Activated naive CD8-positive, alpha-beta T cell treated with anti-CD3 and anti-CD28 coated beads, Interleukin-2, amount 50 U/mL, for 16 hours (primary cell): ENCODE measurements at regions not wholly inside any gene's neighbourhood (a gene's known extent, or its start where the extent isn't known, plus 50 kb on each side); places are given as distances from the start of the nearest gene placed in this dataset.

Source experiments
- DNase-seq: peaks from one replicate; pipeline ENCODE4 v3.0.0-alpha.2; 2020; ENCODE audit warnings: low read depth, low spot score

DNA sequence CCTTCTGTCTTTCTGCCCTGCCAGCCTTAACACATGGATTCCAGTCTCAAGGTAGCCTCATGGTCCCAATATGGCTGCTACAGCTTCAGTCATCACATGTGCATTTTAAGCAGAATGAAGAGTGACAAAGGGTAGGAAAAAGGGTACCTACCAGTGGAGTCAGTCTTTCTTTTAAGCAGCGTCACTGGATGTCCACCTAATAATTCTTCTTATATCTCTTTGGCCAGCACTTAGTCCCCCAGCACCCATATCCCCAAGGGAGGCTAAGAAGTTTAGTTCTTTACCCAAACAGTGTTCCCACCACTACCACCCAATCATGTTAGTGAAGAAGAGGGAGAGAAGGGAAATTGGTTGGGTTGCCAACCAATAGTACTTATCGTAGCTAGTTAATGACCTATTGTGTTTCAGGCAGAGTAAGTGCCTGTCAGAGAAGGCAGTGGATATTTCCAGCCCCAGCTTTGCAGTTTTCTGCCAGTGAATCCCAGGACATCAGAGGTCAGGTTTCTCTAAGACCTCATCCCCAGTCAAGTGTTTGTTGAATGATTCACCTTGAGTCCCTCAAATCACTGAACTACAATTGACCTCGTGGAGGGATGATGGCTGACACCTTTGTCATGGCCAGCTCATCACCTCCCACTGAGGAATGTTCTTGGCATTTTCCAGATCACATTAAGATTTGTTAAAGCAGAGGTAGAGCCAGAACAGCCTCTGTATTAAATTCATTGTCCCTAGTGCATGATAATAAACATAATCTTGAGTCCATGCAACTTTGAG, 250.9 kb upstream of the CRY1 start:
- no peak for DNase-seq

- no peak for DNase-seq
These were observed 253.9 kb upstream of the CRY1 start for GRCh38 chr12:107347261-107347660.

DNA sequence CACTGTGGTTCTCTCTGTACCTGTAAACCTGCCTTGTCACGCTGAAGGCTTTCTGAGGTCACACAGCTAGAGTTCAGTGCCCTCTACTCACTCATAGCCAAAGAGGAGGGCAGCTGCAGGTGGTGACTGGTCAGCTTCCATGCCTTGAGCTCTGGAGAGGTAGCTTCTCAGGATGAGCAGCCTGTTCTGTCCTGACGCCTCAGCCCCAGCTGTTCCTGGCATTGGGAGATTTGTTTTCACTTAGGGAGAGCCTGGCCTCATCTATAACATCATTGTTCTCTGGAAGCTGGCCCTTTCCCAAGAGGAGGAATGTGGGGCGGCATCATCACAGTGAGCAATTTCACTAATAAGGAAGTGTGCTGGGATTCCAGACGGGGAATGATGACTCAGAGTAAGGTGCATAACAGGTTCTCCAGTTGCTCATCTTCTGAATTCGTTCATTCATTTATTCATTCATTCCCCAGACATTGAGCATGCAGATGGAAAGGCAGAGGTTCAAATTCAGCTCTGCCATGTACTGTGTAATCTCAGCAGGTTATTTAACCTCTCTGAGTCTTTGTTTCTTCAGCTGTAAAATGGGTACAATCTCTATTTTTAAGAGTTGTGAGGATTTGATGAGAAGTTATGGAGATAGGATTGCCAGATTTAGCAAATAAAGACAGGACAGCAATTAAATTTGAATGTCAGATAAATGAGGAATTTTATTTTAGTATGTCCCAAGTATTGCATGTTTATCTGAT, 255.8 kb upstream of the CRY1 start:
- no peak for DNase-seq

DNA sequence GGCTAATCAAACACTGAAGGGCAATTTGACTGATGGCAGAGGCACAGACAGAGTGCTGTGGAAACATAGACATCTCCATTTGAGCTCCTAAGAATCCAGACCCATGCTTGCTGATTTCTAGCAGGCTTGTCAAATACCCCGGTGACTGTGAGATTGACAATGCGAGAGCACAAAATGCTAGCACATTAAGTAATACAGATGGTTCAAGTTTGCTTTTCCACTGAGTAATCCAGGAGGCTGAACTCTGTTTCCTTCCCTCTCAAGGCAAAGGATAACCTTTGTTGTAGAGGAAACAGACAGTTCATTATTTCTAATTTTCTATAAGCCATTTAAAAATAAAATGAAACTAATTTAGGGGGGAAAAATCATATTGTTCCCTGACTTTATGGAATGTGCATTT, 256.5 kb upstream of the CRY1 start:
- no peak for DNase-seq

DNA sequence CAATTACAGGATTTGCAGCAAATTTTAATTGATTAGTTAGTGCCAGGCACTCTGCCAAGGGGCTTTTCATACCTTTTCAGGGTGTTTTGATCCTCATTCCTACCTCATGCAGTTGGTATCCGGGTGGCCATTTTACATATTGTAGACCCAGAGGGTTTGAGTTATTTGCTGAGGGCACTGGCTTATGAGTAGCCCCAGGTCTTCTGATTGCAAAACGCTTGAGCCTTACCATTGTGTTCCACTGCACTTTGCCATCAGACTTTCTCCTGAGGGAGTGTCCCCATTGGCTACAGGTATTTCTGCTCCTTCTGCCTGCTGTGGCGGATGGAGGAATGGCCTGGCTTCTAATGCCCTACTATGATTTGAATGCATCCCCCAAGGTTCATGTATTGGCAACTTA, 257.8 kb upstream of the CRY1 start:
- no peak for DNase-seq

- DNase-seq: no peak
These were observed 258.4 kb upstream of the CRY1 start for GRCh38 chr12:107351713-107352112.

- no peak for DNase-seq
These were observed 259.2 kb upstream of the CRY1 start for GRCh38 chr12:107352347-107353081.

GRCh38 chr12:107353312-107353711, 260.0 kb upstream of the CRY1 start:
- no peak for DNase-seq

- DNase-seq: no peak
These were observed 261.7 kb upstream of the CRY1 start for GRCh38 chr12:107355004-107355565.

DNA sequence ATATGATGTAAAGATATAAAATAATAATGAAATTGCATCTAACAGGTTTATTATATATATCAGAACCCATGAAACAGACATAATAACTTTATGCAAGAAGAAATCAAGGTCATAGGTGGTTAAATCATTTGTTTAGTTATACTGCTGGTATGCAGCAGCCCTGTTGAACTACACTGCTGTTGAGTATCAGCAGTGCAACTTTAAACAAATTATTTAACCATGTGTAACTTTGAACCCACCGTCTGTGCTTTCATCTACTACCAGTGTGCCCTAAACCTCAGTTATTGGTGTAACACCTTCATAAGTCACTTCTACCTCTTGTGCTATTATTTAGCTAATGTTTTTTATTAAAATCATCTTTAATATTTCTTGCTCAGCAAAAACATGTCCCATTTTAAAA, 262.3 kb upstream of the CRY1 start:
- DNase-seq: no peak

DNA sequence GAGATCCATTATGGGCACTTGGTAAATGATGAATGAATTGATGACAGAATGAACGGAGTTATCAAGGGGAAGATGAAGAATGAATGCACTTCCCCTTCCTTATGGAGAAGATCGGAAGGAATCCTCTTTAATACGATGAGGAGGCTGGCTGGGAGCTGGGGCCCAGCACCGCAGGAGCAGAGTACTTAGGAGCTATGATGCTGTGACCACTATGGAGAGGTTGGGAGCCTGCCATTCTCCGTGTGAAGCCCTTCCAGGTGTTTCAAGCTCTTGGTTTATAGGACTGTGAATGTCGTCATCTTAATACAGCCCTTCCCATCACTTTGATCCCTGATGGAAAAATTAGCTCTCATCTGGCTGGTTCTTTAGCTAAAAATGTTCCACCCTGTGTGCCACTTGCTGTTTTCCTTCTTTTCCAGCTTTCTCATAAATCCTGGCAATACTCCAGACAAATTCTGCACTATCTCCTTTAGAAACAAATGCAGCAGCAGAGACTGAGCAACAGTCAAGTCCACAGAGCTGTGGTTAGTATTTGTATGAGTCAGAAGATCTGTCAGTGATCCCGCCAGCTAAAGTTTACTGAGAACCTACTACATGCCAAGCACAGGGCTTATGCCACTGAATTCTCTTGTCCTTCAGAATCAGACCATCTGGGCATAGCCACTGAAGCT, 263.1 kb upstream of the CRY1 start:
- no peak for DNase-seq

DNA sequence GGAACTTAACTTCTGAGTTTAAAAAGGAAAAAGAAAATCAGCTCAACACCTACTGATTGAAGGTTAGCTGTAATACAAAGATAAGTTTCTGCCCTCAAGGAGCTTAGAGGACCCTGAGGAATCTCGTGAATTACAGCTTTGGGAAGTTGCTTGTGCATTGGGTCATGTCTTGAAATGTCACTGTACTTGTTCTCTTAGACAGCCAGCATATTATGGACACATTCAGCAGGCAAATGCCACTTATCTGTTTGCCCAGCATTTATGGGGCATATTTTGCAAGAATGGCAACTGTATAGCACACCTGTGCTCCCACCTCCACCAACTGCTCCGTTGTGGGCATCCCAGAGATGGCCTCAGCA, 263.6 kb upstream of the CRY1 start:
- no peak for DNase-seq

GRCh38 chr12:107359382-107359781, 266.0 kb upstream of the CRY1 start:
- no peak for DNase-seq

DNA sequence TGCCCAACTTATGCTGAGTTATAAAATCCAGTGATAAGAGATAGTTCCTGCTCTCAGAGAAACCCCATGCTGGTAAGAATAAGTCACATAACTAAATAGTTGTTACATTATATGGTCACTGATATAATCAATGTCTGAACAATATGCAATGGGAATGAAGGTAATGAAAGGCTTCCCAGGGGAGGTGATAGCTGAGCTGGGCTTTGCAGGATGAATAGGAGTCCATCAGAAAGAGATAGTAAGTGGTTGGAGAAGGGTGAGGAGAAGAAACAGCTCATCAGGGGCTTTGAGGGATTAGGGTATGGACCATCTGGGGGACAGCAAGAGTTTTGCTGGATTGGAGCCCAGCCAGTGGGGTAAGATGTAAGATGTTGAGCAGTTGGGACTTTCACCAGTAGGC, 266.7 kb upstream of the CRY1 start:
- DNase-seq: no peak

DNA sequence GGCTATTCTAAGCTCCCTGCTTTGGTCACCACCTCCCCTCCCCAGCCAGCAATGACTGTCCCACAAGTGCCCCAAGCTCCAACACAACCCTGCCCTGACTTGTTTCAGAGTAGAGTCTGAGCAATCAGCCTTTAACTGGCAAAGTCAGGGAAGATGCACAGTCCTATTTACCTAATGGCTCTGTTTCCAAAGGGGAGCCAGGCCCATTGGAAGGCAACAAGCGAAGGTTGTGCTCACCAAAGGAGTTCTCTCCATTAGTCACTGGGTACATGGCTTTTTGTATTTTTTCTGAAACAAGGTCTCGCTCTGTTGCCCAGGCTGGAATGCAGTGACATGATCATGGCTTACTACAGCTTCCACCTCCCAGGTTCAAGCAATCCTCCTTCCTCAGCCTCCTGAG, 267.1 kb upstream of the CRY1 start:
- no peak for DNase-seq

- no peak for DNase-seq
These were observed 268.6 kb upstream of the CRY1 start for GRCh38 chr12:107361970-107362369.

DNA sequence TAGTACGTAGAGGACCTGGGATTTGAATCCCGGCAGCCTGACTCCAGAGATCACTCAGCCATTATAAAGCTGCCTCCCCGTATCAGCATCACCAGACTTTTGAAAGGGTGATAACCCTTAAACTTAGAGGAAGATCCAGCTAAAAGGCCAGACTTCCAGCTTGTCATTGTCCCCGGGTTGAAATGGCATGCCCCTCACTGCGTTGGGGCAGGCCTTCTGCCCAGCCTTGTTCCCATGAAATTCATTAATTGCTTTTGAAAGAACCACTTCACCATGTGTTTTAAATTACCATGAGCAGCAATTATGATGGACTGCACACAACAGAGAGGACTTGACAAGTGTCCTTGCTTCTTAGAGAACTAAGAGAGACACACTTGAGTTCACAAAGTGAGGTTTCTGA, 269.6 kb upstream of the CRY1 start:
- no peak for DNase-seq

- DNase-seq: no peak
These were observed 271.6 kb upstream of the CRY1 start for GRCh38 chr12:107364875-107365518.

DNA sequence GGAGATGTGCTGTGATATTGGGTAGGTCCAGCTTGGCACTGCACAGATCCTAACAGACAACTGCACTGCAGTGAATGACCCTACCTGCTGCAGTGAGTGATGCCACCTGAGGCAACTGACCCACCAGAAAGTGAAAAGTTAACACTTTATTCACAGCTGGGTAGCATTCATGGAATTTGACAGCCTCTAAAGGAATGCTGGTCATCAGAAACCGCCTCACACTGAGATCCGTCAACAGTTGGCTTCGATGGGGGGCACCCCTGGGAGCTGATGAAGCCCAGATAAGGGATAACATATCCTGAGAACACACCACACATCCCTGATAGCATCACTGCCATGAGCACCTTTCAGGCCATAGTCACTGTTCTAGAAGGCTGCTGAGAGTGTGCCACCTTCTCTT, 272.4 kb upstream of the CRY1 start:
- DNase-seq: no peak

- no peak for DNase-seq
These were observed 273.0 kb upstream of the CRY1 start for GRCh38 chr12:107366322-107366721.

GRCh38 chr12:107368586-107368985, 275.2 kb upstream of the CRY1 start:
- peak; percentile 25 for DNase-seq
